GM21381 (cell line): ENCODE measurements at regions not wholly inside any gene's neighbourhood (a gene's known extent, or its start where the extent isn't known, plus 50 kb on each side); places are given as distances from the start of the nearest gene placed in this dataset.

Source experiments
- ATAC-seq: cut with Tn5 transposase; IDR thresholded peaks from one replicate; pipeline ENCODE4 v1.9.1; 2021; ENCODE audit warnings: mild to moderate bottlenecking, moderate library complexity; ENCODE audit not compliant: unreplicated experiment

DNA sequence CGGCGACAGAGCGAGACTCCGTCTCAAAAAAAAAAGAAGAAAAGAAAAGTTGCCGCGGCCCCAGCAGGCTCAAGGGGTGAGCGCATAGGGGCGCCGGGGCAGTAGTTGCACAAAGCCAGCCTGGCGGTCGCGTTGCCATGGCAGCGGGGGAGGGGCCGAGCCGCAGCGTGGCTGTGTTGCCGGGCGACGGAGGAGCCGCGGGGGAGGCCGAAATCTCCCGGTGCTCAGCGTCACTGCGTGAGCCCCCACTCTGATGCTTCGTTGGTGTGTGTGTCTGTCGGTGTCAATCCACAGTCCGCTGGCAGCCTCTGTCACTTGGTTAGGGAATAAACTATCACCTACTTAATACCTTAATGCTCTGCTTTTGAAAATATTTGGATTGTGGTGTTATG lies 82.9 kb upstream of the C1QTNF9B start:
- peak; percentile 87 for ATAC-seq

DNA sequence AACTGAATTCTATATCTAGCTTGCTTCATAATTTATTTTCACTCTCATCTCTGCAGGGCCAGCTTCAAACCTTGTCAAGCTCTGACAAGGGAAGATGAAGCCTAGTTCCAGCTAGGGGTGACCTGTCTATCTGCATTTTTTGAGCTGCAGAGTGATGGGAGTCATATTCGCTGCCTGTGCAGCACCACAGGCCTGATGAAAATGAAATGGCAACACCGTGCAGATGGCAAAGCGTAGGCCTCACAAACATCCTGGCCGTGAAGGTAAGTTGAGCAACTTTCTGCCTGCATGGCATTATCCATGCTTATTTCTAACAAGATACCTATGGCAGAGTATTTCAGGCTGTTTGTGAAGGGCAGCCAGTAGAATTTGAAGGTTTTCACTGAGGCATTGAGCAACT lies 86.4 kb upstream of the C1QTNF9B start:
- ATAC-seq = no peak

DNA sequence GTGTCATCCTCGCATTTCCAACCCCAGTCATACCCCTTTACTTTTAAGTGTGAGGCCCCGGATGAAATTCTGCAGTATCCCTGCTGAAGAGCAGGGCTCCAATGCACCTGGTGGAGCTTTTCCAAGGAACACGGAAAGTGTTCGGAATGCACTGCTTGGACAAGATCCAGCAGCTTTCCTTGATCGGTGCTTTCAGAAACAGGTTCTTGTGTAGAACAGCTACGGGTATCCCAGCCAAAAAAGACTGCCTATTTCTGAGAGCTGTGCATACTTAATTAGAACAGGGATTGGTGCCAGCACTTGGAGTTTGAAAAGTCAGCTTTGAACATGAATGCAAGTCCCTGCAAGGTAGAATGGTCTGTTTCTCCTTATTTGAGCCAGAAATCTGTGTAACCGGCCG lies 87.2 kb upstream of the C1QTNF9B start:
- no peak for ATAC-seq

DNA sequence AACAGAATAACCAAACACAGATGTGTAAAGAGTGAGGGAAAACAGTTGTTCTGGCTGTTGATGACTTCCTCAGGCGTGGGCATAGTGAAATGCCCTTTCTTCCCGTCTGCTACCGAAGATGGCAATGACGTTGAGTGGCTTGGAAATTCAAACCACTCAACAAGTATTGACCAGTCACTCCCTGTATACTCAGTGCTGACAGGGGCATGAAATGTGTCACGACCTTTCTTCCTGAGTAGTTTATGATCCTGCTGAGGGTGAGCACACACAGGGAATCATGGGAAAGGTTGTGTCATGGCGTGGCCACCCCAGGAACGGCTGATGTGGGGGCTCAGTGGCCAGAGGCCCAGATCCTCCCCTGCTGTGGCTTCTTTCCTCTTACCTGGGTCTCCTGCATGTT lies 87.8 kb upstream of the C1QTNF9B start:
- ATAC-seq = no peak

DNA sequence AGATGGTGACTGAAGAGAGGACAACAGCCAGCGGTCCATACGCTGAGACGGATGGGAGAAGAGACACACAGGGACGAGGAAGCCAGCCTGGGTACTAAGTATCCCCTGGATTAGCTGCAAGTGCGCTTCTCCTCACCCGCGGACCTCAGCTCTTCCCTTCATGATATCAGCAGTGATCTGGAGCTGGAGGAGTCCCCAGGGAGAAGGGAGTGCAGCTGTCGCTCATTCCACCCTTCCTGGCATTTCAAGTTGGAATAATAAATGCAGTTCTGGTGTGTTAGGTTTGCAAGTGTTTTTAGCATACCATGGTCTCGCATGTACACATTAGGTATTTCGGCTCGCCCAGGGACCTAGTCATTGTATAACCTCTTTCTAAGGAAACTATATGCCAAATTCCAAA lies 88.5 kb upstream of the C1QTNF9B start:
- no peak for ATAC-seq

DNA sequence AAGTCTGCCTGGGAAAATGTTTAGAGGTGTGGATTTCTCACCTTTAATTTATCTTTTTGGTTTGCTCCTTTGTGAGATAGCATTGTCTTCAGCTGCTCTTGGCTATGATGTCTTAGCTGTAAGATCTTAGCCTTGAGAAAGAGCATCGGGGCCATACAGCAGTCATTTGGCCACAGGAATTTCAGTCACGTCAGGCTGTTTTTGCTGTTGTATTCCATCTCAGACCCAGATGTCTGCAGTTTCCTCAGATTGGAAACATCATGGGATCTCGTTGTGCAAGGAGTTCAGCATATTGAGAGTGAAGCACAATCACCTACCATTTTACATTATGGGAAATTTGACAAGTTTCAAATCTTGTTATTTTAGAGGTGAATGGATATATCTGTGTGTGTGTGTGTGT lies 89.3 kb upstream of the C1QTNF9B start:
- ATAC-seq = no peak

DNA sequence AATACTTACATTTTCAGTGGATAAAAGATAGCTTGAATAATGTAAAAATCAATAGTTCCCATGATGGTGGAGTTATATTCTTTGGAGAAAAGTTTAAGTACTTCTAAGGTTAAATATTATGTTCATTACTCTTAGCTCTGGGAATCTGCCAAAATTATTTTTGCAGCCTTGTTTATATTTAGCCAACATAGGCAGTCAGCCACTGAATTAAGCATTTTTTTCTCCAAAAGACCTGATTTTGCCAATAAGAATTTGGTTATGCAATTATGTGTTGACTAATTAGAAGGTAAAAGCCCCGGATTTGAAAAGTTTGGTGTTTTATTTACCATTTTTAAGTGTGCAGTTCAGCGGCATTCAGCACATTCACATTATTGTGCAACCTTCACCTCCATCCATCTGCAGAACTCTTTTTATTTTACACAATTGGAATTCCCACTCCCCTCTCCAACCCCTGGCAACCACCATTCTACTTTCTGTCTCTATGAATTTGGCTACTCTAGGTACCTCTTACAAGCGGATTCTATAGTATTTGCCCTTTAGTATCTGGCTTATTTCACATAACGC lies 90.1 kb upstream of the C1QTNF9B start:
- ATAC-seq = no peak

DNA sequence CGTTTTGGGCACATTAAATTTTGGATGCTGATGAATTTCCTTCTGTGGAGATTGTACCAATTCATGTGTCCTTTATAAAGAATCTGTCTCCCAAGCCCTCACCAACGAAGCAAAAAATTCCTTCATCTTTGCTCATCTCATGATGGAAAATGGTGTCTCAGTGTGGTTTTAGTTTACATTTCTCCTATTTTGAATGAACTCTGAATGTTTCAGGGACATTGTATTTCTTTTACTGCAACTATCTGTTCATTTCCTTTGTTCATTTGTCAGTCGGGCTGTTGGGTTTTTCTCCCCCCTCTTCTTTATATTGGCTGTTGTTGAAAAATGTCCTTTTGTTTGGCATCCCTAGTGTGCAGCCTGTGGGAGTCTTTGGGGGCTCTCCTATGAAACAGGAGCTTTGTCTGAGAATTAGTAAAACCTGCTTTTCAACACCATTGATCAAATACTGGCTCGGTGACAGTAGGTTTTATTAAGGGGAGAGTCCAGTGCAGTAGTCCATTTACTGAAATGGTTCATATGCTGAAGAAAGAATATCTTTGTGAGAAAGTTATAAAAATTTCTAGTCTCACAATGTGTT lies 91.3 kb upstream of the C1QTNF9B start:
- no peak for ATAC-seq

DNA sequence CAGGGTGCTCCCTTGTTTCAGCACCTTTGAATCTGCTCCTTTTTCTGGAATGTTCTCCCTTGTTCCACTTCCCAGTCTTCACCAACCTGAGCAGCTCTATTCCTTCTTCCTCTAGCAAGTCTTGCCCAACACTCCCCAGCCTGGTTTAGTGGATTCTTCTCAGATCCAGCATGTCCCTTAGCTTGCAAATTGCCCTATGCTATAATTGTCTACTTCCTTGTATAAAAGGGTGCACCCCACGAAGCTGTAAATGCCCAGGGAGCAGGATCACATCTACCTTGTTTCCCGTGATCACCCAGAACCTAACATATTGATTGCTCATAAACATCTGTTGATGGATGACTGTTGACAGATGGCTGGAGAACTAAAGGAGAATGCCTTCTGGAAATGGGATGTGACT lies 93.2 kb upstream of the C1QTNF9B start:
- ATAC-seq = no peak

DNA sequence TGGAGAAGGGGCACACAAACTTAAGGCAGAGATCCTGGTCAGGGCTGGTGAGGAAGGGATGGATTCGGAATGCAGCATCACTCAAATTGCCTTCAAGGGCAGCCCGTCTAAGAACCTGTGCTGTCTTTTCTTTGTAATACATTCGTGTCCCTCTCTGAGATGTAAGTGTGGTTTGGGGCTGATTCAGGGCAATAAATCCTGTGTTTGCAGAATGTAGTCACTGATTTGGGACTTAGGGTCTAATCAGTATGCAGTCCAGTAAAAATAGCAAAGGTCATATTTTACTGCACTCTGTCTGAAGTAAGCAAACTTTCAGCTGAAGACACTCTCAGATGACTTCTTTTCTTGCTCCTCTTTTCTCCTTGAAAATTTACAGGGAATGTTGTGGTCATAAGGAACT lies 93.8 kb upstream of the C1QTNF9B start:
- no peak for ATAC-seq

DNA sequence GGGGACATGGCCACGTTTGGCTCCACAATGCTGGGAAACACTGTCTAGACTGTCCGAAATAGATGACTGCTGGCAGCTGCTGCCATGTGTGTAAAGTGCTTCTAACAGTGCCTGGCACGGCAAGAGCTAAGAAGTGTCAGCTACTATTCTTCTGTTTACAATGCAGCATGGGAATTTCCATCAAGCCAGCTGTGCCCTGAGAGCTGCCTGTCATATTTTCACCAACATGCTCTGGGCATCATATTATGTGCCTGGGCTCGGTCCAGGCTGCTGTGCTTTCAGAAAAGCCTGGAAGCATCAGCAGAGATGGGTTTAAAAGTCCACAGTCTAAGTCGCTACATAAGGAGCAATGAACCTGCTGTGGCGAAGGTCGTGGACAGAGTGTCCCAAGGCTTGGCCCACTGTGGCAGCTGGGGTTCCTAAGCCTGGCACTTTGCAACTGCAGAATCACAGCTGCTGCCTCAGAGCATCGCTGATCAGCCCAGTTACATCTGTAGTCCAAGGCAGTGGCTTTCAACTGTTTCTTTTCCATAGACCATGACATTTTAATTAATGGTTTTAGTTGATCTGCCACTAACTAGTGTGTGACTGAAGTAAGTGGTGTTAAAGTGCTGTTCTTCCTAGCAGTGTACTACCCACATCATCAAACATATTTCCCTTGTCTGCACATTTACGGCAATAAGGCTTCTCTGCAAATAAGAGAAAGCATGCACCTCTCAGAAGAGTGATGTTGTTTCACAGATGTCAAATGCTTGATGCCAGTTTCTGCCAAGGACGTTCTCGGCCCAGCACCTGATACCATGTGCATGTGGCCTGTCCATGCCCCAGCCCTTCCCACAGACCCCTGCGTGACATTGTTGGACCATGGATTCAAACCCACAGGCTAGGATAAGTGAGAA lies 95.7 kb upstream of the C1QTNF9B start:
- ATAC-seq = no peak

DNA sequence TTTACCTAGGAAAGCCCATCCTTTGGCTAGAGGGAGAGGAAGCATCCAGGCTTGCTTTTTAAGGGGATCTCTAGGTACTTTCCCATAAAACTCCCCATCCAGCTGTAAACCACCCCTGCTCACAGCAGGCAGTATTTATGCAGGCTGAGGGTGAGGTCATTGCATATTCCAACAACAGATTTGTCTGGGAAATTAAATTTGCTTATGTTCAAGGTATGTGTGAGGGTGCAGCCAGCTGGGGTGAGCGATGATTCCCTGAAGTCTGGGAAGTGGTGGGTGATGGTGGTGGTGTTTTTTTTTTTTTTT lies 96.3 kb upstream of the C1QTNF9B start:
- no peak for ATAC-seq

DNA sequence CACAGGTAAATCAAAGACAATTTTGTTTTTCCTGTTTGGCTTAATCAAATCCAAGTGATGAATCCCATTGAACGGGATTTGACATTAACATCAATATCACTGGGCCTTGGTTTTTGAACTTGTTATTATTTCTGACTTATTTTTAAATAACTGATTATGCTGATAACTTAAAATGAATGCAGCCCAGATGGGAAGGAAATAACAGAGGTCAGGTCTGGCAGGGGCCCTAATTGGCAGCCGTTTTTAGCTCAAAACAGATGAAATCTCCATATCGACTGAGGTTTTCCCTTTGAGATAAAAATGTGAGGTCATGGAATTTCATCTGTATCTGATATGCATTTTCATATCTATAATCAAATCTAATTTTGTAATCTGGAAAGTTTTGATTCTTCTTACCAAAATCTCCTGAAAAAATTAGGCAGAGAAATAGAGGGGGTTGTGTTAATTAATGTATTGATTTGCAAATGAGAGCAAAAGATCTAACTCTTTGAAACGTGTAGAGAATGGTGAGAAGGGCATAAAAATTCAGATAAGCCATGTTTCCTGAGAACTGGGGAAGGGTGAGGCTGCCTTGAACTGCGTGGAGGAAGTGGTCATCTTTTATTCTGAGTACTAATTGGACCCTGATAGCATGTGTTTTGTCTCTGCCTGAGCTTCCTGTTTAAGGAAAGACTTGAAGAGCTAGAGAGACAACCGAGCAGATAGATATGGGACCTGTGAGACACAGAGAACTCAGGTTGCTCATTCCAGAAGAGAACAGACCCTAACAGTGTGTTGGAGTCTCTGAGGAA lies 98.2 kb upstream of the C1QTNF9B start:
- no peak for ATAC-seq

DNA sequence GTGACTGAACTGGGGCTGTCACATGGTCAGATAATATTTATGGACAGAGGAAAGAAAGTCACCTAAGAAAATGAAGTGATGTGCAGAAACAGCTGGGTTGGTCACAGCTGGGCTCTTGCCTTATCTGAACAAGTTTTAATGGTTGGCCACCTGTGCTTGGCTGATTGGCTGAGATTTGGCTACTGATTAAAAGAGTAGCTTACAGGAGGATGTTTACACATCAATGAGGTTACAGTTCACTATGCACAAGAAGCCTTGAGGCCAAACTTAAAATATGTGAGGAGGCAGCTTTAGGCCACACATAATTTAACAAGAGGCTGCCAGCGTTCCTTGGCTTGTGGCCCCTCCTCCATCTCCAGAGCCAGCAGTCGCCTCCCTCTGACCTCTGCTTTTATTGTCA lies 99.2 kb upstream of the C1QTNF9B start:
- no peak for ATAC-seq

DNA sequence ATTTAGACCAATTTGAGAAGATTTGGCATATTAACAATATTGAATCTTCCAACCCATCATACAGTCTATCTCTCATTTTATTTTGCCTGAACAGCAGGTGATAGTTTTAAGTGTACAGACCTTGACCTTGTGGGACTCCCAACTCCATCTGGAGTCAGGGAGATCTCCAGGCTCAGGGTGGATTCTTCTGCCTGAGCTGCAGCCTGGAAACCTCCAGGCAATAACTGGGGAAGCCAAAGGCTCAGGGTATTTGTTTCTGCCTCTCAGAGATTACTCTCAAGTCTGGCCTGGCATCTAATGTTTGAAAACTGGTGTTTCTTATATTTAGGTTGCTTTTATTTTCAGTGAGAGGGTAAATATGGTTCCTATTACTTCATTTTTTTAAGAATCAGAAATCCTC lies 102.1 kb upstream of the C1QTNF9B start:
- no peak for ATAC-seq

DNA sequence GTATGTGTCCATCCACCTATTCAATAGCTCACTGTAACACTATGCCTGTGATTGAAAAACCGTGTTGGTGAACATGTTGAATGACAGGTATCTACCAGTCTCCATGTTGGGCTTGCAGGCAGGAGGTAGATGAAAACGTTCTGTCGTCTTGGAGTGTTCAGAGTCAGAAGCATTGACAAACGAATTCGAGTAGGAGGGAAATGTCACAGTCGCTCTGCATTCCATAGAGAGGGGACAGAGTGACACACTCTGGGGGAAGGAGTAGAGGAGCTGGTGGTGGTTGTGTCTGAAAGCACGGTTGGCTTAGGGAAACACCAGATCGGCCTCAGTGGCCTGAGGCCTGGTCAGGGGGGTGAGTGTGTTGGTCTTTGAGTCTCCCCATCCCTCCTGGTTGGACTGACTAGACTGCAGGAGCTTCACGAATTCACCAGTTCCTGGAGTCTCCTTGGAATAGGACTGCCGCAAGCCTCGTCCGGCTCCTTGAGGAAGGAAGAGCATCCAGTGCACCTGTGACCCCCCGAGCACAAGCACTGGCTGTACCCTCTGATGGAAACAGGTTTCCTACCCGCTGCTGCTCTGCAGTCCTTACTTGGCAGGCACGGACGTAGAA lies 105.0 kb upstream of the C1QTNF9B start:
- ATAC-seq = no peak

DNA sequence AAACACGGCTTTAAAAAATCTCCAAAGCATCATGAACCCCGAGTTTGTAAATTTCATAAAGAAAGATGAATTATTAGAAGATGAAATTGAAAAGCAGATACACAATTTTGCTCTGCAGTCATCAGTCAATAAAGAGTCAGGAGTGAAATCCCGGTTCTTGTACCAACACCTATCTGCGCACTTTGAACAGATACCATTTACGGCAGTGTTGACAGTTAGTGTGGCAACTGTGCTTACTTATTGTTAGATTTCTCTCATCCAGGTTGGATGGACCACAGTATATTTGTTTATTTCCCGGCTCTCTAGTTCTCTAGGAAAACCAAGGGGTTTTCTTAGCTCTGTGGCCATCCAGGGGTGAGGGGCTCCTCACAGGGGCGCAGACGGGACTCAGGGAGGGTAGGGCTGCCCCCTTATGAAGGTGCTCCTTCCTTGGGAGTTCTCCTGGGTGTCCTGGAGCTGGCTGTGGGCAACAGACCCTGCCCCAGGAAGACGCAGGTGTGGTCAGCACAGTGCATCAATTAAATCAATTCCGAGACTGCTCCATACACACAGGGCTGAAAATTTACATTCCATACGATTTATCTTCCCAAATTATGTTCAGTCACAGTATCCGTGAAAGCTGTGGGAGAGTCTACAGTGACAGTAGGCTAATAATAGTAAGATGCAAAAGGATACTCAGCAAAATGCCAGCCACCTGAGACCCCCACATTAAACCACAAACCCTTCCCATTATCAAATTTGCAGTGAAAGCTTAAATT lies 107.0 kb upstream of the C1QTNF9B start:
- no peak for ATAC-seq

DNA sequence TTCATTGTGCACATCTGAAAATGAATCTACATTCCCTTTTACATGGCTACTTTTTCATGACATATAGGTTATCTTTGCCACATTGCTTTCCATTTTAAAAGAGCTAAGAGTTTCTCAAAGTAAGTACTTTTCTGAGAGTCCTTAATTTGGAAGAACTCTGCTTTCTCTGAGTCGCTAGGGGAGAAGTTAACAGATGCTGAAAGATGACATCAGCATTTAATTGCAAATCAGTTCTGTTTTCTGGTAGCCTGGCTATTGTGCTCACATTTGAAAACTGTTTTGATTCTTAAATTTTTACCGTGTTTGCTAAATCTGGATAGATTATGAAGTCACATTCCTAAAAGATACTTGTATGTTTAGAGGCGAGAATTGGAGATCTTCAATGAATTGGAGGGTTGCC lies 107.7 kb upstream of the C1QTNF9B start:
- ATAC-seq = no peak

DNA sequence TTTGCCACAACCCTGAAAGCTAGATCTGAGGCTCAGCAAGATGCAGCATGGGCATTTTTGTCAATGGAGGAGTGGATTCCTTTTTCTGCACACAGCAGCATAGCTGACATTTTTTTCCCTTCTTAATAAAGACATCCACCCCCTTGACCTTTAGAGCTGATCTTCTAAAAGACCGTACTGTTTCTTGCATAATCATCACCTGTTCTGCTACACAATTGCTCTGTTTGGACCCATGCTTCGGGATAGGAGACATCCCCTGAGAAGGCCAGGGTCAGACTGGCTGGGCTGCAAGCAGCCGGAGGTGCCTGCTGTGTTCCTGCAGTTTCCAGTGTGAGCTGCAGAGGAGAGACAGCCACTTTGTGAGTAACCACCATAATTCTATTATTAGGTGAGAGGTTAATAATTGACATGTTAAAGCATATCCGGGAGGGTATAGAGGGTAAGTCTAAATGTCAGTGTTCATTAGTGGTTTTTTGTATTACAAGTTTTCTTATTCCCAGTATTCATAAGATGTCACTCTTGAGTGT lies 108.5 kb upstream of the C1QTNF9B start:
- ATAC-seq = peak; percentile 71

DNA sequence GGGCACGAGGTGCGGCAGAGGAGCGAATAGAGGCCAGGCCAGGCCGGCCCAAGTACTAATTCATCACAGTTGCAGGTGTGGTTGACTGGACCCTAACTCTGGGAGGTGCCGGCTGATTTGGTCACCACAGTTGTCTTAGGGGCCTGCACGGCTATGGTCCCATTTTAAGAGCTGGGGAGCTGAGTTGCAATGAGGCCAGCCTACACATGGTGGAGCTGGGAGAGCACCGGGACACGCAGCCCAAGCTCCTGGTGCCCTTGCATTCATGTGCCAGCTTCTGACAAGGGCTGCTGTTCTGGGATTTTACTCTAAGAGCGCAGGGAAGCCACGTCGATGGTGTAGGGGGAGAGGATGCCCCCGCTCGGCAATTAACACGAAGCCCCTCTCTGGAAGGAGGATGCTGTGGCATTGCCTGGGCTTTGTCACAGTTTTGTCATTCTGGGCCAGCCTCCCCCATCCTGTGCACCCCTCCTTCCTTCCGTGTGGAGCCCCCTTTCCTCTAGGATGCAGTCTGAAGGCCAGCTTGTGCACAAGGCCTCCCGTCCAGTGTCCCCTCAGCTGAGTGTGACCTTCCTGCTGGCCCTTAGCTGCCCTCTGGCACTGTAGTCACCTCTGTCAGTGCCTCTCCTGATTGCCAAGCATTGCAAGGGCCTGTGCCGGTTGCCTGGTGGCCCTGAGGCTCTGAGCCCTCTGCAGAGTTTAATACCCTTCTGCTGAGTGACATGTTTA lies 109.4 kb upstream of the C1QTNF9B start:
- peak; percentile 13 for ATAC-seq
